OCI-LY1 (cell line): ENCODE measurements at regions not wholly inside any gene's neighbourhood (a gene's known extent, or its start where the extent isn't known, plus 50 kb on each side); places are given as distances from the start of the nearest gene placed in this dataset.

Source experiments
- H2AFZ ChIP-seq: fragments of 200-600 bp; sonication (generic), shearing (Covaris generic); 2 replicates; pipeline ENCODE4 v1.6.0; 2014; ENCODE audit warnings: antibody characterized with exemption, mild to moderate bottlenecking, low read length
- H3F3A ChIP-seq: fragments of 200-600 bp; sonication (generic), shearing (Covaris generic); 2 replicates; pipeline ENCODE4 v1.6.0; 2014; ENCODE audit warnings: mild to moderate bottlenecking, antibody characterized with exemption, low read length, moderate library complexity; ENCODE audit not compliant: insufficient read depth
- H3K27ac ChIP-seq: fragments of 200-600 bp; sonication (generic); 2 replicates; pipeline ENCODE4 v1.5.1; 2014; ENCODE audit warnings: low read length, mixed run types, mild to moderate bottlenecking, low read depth; ENCODE audit not compliant: poor library complexity, severe bottlenecking
- H3K27me3 ChIP-seq: fragments of 200-600 bp; sonication (generic); 2 replicates; pipeline ENCODE4 v1.6.0; 2014; ENCODE audit warnings: antibody characterized with exemption, mild to moderate bottlenecking, low read length, moderate library complexity; ENCODE audit not compliant: insufficient read depth
- H3K36me3 ChIP-seq: fragments of 200-600 bp; sonication (generic); 2 replicates; pipeline ENCODE4 v1.6.1; 2014; ENCODE audit warnings: mild to moderate bottlenecking, antibody characterized with exemption, low read length, moderate library complexity, mixed read lengths; ENCODE audit not compliant: insufficient read depth
- H3K4me1 ChIP-seq: fragments of 200-600 bp; sonication (generic); 2 replicates; pipeline ENCODE4 v1.5.1; 2014; ENCODE audit warnings: mild to moderate bottlenecking, low read length, moderate library complexity; ENCODE audit not compliant: insufficient read depth, severe bottlenecking
- H3K4me2 ChIP-seq: fragments of 200-600 bp; sonication (generic), shearing (Covaris generic); 2 replicates; pipeline ENCODE4 v1.6.1; 2014; ENCODE audit warnings: low read length
- H3K4me3 ChIP-seq: fragments of 200-600 bp; sonication (generic); 2 replicates; pipeline ENCODE4 v1.5.1; 2014; ENCODE audit warnings: low read length, low read depth, mild to moderate bottlenecking, mixed read lengths; ENCODE audit not compliant: poor library complexity, severe bottlenecking
- H3K79me2 ChIP-seq: fragments of 200-600 bp; shearing (Covaris generic); 2 replicates; pipeline ENCODE4 v1.6.1; 2016; ENCODE audit warnings: mixed run types, low read length, mixed read lengths; ENCODE audit not compliant: insufficient read depth
- H3K9ac ChIP-seq: fragments of 200-600 bp; sonication (generic), shearing (Covaris generic); 2 replicates; pipeline ENCODE4 v1.6.1; 2014; ENCODE audit warnings: mild to moderate bottlenecking, low read length, mixed read lengths
- H3K9me2 ChIP-seq: fragments of 200-600 bp; sonication (generic), shearing (Covaris generic); 2 replicates; pipeline ENCODE4 v1.6.1; 2014; ENCODE audit warnings: low read depth, mild to moderate bottlenecking, low read length, mixed read lengths
- H3K9me3 ChIP-seq: fragments of 200-600 bp; shearing (Covaris generic); 2 replicates; pipeline ENCODE4 v1.6.1; 2014; ENCODE audit warnings: low read length, mixed read lengths
- H4K20me1 ChIP-seq: fragments of 200-600 bp; sonication (generic), shearing (Covaris generic); 2 replicates; pipeline ENCODE4 v1.6.0; 2016; ENCODE audit warnings: mild to moderate bottlenecking, low read length; ENCODE audit not compliant: insufficient read depth
- CTCF ChIP-seq: fragments of 200-600 bp; sonication (generic), shearing (Covaris generic); IDR thresholded peaks from 2 replicates; pipeline ENCODE4 v1.5.1; 2017; ENCODE audit warnings: mild to moderate bottlenecking, antibody characterized with exemption, low read length, moderate library complexity, mixed read lengths
- EZH2 ChIP-seq: fragments of 200-600 bp; sonication (generic), shearing (Covaris generic); IDR thresholded peaks from 2 replicates; pipeline ENCODE4 v1.8.0; 2017; ENCODE audit warnings: borderline replicate concordance, mixed run types, mild to moderate bottlenecking, antibody characterized with exemption, low read length, moderate library complexity, mixed read lengths

GRCh38 chr9:115326461-115326860, 208.5 kb upstream of the TNC start:
- Histone ChIP-seq H3K4me1 (no peaks in the 10 kb centered on the region), H3K9me2 (no peaks in the 10 kb centered on the region), H3K27me3 (no peaks in the 10 kb centered on the region), H3K4me3 (no peak overlapping the region), H3K36me3 (no peaks in the 10 kb centered on the region), H3F3A (no peaks in the 10 kb centered on the region), H3K9me3 (no peaks in the 10 kb centered on the region), H3K27ac (no peak overlapping the region), H4K20me1 (no peaks in the 10 kb centered on the region), H3K9ac (no peak overlapping the region), H3K79me2 (no peaks in the 10 kb centered on the region), H2AFZ (no peak overlapping the region), H3K4me2 (no peak overlapping the region)
- TF ChIP-seq EZH2 (no peak), CTCF (no peak)

- no peaks in the 10 kb centered on the region for H3K36me3 ChIP-seq
- H3K9ac ChIP-seq: no peak overlapping the region
- H3K4me3 ChIP-seq: no peak overlapping the region
- H3K27ac ChIP-seq: no peak overlapping the region
- no peaks in the 10 kb centered on the region for H3K79me2 ChIP-seq
- no peak overlapping the region for H2AFZ ChIP-seq
- TF ChIP-seq CTCF (no peak), EZH2 (no peak)
- H3K9me3 ChIP-seq: no peaks in the 10 kb centered on the region
- no peaks in the 10 kb centered on the region for H3F3A ChIP-seq
- H3K4me2 ChIP-seq: no peak overlapping the region
- no peaks in the 10 kb centered on the region for H3K4me1 ChIP-seq
- no peaks in the 10 kb centered on the region for H3K27me3 ChIP-seq
- no peaks in the 10 kb centered on the region for H3K9me2 ChIP-seq
- no peaks in the 10 kb centered on the region for H4K20me1 ChIP-seq
Measured at GRCh38 chr9:115327436-115328122, 209.6 kb upstream of the TNC start.

GRCh38 chr9:115328228-115328627, 210.3 kb upstream of the TNC start:
- Histone ChIP-seq H2AFZ (no peak overlapping the region), H3F3A (no peaks in the 10 kb centered on the region), H3K4me1 (no peaks in the 10 kb centered on the region), H3K9me3 (no peaks in the 10 kb centered on the region), H4K20me1 (no peaks in the 10 kb centered on the region), H3K27ac (no peak overlapping the region), H3K4me3 (no peak overlapping the region), H3K9me2 (no peaks in the 10 kb centered on the region), H3K36me3 (no peaks in the 10 kb centered on the region), H3K4me2 (no peak overlapping the region), H3K79me2 (no peaks in the 10 kb centered on the region), H3K9ac (no peak overlapping the region), H3K27me3 (no peaks in the 10 kb centered on the region)
- TF ChIP-seq CTCF: no peak
- TF ChIP-seq EZH2: no peak
